Liver (tissue), 2 donors: ENCODE measurements at regions not wholly inside any gene's neighbourhood (a gene's known extent, or its start where the extent isn't known, plus 50 kb on each side); places are given as distances from the start of the nearest gene placed in this dataset.
"Not testable (repeated sequence)": the region's sequence is repeated elsewhere in the genome, so short reads cannot be mapped to it uniquely, and the experiment has no call there.

Experiments used
- FOXA1 ChIP-seq: IDR thresholded peaks from 2 replicates; pipeline ENCODE4 v1.6.1; 2016; ENCODE audit warnings: antibody characterized with exemption
- FOXA2 ChIP-seq: IDR thresholded peaks from 2 replicates; pipeline ENCODE4 v1.6.1; 2016; ENCODE audit warnings: antibody characterized with exemption
- TF ChIP-seq, protein P1 (sequence below): fragments of 150-350 bp; IDR thresholded peaks from 2 replicates; pipeline ENCODE4 v1.5.1; 2017; ENCODE audit warnings: improper control_type of control experiment, low read depth, low read length; ENCODE audit not compliant: missing input control
- donor health status: healthy.

DNA sequence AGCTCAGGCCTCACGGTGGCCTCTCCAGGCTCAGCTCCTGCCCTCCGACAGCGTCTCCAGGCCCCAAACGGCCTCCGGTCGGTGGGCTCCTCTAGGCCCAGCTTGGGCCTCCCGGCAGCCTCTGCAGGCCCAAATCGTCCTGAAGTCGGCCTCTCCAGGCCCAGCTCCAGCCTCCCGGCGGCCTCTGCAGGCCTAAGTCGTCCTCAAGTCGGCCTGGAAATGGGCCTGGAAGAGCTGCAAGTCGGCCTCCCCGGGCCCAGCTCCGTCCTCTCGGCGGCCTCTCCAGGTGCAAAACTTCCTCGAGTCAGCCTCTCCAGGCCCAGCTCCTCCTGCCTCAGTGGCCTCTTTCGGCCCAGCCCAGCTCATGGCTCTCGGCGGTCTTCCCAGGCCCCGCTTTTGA lies 156.2 kb upstream of the CDK13 start:
- TF ChIP-seq, protein P1, sequence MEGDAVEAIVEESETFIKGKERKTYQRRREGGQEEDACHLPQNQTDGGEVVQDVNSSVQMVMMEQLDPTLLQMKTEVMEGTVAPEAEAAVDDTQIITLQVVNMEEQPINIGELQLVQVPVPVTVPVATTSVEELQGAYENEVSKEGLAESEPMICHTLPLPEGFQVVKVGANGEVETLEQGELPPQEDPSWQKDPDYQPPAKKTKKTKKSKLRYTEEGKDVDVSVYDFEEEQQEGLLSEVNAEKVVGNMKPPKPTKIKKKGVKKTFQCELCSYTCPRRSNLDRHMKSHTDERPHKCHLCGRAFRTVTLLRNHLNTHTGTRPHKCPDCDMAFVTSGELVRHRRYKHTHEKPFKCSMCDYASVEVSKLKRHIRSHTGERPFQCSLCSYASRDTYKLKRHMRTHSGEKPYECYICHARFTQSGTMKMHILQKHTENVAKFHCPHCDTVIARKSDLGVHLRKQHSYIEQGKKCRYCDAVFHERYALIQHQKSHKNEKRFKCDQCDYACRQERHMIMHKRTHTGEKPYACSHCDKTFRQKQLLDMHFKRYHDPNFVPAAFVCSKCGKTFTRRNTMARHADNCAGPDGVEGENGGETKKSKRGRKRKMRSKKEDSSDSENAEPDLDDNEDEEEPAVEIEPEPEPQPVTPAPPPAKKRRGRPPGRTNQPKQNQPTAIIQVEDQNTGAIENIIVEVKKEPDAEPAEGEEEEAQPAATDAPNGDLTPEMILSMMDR: not testable (repeated sequence)
- not testable (repeated sequence) for TF ChIP-seq FOXA2, FOXA1
